ENCODE measurements at regions not wholly inside any gene's neighbourhood (a gene's known extent, or its start where the extent isn't known, plus 50 kb on each side); places are given as distances from the start of the nearest gene placed in this dataset.

DNA sequence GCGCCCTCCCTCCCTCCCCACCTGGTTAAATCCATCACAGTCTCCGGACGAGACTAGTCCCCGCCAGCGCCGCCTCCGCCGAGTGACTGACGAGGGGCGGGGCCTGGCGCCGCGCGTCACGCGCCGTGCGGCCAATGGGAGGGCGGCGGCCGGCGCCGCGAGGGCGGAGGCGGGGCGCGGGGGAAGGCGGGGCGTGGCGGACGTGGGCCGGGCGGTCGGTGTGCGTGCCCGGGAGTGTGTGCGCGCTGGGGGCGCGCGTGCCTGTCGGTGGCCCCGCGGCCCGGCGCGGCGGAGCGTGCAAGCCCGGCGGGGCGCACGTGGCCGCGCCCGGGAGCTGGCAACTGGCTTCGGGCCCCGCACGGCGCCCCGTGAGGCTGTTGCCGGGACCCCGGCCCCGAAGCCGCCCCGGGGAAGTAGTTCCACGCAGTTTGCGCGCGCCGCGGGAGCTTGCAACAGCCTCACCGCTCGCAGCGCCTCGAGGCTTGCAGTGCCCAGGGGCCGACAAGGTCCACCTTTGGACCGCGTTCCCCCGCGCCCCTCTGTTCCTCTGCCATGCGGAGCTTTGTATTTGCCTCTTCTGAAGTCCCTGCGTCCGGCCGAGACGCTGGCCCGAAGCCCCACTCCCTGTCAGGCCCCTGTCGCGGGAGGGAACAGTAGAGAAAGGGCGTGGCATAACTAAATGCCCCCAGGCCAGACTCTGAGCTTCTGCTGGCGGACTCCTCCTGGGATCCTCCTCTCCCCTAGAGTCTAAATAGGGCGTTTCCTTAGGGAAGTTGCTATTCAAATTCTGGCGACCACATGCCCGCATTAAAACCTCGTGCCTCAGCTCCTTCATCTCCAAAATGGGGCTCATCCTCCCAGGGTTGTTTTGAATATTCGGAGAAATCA, 400.9 kb downstream of the SHQ1 start:
- H3K4me1 ChIP-seq (ENCODE audit: control insufficient read depth, insufficient read depth, low read length): peaks cover 22% of the 10 kb centered on the region
- H3K4me3 ChIP-seq (ENCODE audit: low read depth, low read length): peak overlapping the region; percentile 97; the same call in 1 of the 2 replicates
- no peaks in the 10 kb centered on the region for H3K36me3 ChIP-seq (ENCODE audit: control insufficient read depth, insufficient read depth, low read length)
- peaks cover 15% of the 10 kb centered on the region for H3K27me3 ChIP-seq (ENCODE audit: control insufficient read depth, insufficient read depth, low read length)
- H3K27ac ChIP-seq (ENCODE audit: low read depth, low read length): peak overlapping the region; percentile 86
- H3K9ac ChIP-seq (ENCODE audit: low read depth, low read length): peak overlapping the region; percentile 53; the same call in 1 of the 2 replicates
- H3K9me3 ChIP-seq (ENCODE audit: control insufficient read depth, insufficient read depth, low read length): no peaks in the 10 kb centered on the region

DNA sequence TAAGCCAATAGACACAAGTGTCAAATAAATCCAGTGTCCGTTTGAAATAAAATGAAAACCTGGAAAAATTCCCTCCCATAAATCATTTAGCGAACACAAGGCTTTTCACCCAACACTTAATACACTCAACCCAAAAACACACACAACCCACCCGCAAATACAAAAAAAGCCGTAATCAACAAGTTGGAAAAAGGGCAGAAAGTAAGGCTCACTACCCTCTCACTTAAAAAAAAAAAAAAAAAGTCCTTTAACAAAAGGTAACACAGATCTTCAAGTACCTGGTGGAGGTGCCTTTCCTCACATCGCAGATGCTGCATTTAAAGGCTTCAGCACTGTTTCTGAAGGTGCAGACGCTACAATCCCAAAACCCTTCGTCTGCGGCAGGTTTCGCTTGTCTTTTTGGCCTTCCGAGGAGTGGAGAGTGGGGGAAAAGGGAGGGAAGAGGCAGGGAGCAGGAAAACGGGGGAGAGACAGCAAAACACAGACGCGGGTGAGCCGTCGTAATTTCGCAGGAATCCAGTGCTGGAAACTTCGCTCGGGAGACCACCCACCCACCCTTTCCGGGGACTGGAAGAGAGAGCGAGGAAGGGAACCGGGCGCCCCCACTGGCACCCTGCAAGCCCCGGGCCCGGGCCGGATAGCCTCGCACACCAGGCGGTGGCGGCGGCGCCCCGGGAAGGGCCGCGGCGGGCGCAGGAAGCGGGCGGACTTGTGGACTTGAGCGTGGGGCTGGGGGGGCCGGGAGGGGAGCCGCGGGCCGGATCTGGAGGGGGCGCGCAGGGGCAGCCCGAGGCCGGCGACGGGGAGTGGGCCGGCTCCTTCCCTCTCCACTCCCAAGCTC, 401.8 kb downstream of the SHQ1 start, which contains the start of gene RYBP:
TSS of gene RYBP (minus strand) at position 404 of the 841 bp plus-strand sequence.
- peak within 1 kb of the TSS; percentile 97 for H3K4me3 ChIP-seq (ENCODE audit: low read depth, low read length)
- peak within 1 kb of the TSS; percentile 86 for H3K27ac ChIP-seq (ENCODE audit: low read depth, low read length)
- H3K4me1 ChIP-seq (ENCODE audit: control insufficient read depth, insufficient read depth, low read length): peaks cover 25% of the 10 kb centered on the region
- peak within 1 kb of the TSS; percentile 87 for H3K9ac ChIP-seq (ENCODE audit: low read depth, low read length)
- peaks cover 15% of the 10 kb centered on the region for H3K27me3 ChIP-seq (ENCODE audit: control insufficient read depth, insufficient read depth, low read length)
- no peaks in the 10 kb centered on the region for H3K9me3 ChIP-seq (ENCODE audit: control insufficient read depth, insufficient read depth, low read length)
- H3K36me3 ChIP-seq (ENCODE audit: control insufficient read depth, insufficient read depth, low read length): no peaks in the 10 kb centered on the region

DNA sequence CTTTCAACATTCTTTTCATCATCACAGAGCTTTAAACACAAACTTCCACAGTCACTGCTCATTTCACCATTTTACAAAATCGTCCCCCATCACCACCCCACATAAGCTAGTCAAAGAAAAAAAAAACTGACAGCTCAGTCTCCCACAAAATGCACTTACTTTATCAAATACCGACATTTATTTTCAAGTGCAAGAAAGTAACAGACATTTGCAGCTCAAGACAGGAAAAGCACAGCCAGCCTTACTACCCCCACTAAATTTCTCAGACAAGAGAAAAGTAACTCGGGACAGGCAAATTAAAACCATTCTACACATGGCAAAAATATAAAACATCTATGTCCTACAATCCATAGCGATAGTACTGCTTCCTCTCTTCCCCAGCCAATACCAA, 402.4 kb downstream of the SHQ1 start:
- Histone ChIP-seq H3K27me3 (ENCODE audit: control insufficient read depth, insufficient read depth, low read length) (peaks cover 15% of the 10 kb centered on the region), H3K36me3 (ENCODE audit: control insufficient read depth, insufficient read depth, low read length) (no peaks in the 10 kb centered on the region; the same call in 1 of the 2 replicates), H3K9me3 (ENCODE audit: control insufficient read depth, insufficient read depth, low read length) (no peaks in the 10 kb centered on the region), H3K9ac (ENCODE audit: low read depth, low read length) (0 out of 2 replicates have a peak overlapping the region, but pooled peaks have one; percentile 87), H3K4me3 (ENCODE audit: low read depth, low read length) (peak overlapping the region; percentile 97), H3K4me1 (ENCODE audit: control insufficient read depth, insufficient read depth, low read length) (peaks cover 25% of the 10 kb centered on the region), H3K27ac (ENCODE audit: low read depth, low read length) (no peak overlapping the region)

DNA sequence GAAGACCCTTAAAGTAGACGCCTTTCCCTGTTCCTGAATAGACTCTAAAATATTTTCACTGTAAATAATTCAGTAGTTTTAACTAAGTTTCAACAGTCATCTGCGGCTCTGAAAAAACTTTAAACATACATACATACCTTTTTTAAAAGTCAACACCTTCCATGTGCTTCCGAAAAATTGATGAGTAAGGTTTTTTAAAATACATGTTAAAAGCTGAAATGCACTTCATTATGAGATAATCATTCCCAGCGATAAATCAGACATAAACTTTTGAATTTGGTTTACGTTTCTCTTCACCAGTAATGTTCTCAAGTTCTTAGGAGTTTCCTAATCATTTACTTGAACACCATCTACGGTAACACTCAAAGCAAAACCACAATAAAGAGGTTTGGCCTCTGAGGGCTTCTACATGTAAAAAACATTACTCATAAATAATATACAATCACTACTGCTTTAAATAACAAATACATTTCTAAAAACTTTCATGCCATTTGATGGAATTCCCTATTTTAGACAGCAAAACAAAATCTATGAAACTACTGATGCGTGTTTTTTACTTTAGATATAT, 403.5 kb downstream of the SHQ1 start:
- Histone ChIP-seq H3K36me3 (ENCODE audit: control insufficient read depth, insufficient read depth, low read length) (peaks cover 7% of the 10 kb centered on the region), H3K27me3 (ENCODE audit: control insufficient read depth, insufficient read depth, low read length) (peaks cover 15% of the 10 kb centered on the region), H3K4me1 (ENCODE audit: control insufficient read depth, insufficient read depth, low read length) (peaks cover 25% of the 10 kb centered on the region), H3K4me3 (ENCODE audit: low read depth, low read length) (peak overlapping the region; percentile 97), H3K9me3 (ENCODE audit: control insufficient read depth, insufficient read depth, low read length) (no peaks in the 10 kb centered on the region), H3K27ac (ENCODE audit: low read depth, low read length) (no peak overlapping the region), H3K9ac (ENCODE audit: low read depth, low read length) (no peak overlapping the region)

DNA sequence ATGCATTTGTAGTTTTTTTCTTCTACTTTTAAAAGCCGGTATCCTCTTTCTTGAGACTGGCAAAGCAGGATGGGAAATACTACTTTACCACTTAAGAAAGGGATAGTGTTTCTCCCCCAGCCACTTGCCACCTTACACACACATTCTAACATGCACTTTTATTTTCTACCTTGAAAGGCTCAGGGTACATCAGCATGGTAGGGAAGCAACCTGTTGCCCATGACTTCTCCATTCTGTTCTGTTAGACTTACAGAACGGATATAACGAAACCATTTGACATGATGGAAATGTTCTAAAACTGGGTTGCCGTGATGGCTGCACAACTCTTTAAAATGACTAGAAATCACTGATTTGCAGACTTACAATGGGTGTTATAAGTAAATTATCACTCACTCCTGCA, 405.5 kb downstream of the SHQ1 start:
- Histone ChIP-seq H3K9me3 (ENCODE audit: control insufficient read depth, insufficient read depth, low read length) (no peaks in the 10 kb centered on the region), H3K4me1 (ENCODE audit: control insufficient read depth, insufficient read depth, low read length) (peaks cover 29% of the 10 kb centered on the region), H3K4me3 (ENCODE audit: low read depth, low read length) (no peak overlapping the region), H3K36me3 (ENCODE audit: control insufficient read depth, insufficient read depth, low read length) (peaks cover 21% of the 10 kb centered on the region), H3K27ac (ENCODE audit: low read depth, low read length) (no peak overlapping the region), H3K27me3 (ENCODE audit: control insufficient read depth, insufficient read depth, low read length) (peaks cover 2% of the 10 kb centered on the region; the same call in 1 of the 2 replicates), H3K9ac (ENCODE audit: low read depth, low read length) (no peak overlapping the region)

DNA sequence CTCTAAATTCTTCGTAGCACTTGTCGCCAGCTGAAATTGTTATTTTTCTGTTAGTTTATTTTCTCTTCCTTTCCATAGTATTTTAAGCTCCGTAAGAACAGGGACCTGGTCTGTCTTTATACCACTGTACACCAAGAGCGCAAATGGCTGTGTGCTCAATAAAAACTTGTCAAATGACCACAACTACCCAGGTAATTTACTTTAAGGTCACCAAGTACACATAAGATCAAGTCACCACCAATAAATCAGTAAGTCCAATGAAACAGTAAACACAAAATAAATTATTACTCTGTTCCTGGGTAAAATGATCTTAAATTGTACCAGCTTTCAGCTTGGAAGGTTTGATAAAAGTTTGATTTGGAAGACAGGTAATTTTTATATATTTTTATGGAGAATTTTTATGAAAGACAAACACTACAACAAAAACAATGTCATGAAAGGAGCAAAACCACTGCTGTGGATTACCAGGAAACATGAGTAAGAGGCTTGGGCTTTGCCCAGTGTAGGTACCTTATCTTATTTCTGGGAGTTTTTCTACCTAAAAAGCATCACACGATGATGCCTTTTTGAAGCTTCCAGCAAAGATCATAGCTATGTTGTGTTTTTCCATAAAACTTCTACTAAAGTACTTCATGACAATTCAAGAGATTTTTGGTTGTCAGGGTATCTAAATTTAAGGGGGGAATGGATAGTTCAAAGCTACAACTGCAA, 406.8 kb downstream of the SHQ1 start:
- peaks cover 29% of the 10 kb centered on the region for H3K4me1 ChIP-seq (ENCODE audit: control insufficient read depth, insufficient read depth, low read length)
- H3K27ac ChIP-seq (ENCODE audit: low read depth, low read length): no peak overlapping the region
- H3K9ac ChIP-seq (ENCODE audit: low read depth, low read length): no peak overlapping the region
- H3K27me3 ChIP-seq (ENCODE audit: control insufficient read depth, insufficient read depth, low read length): no peaks in the 10 kb centered on the region
- no peaks in the 10 kb centered on the region for H3K9me3 ChIP-seq (ENCODE audit: control insufficient read depth, insufficient read depth, low read length)
- H3K4me3 ChIP-seq (ENCODE audit: low read depth, low read length): no peak overlapping the region
- peaks cover 21% of the 10 kb centered on the region for H3K36me3 ChIP-seq (ENCODE audit: control insufficient read depth, insufficient read depth, low read length)

DNA sequence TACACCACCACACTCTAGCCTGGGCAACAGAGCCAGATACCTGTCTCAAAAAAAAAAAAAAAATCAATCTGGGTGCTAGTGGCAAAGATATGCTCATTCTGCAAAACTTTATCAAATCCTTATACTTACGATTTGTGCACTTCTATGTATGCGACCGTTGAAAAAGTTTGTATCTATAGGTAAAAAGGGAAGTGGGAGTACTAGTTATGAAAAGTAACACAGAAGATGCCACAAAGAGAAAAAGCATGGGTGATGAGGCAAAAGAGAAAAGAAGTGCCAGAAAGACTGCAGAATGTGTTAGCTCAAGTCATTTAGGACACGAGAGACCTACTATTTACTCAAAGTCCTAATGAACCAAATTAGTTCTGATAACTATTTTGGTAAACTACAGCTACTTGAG, 407.8 kb downstream of the SHQ1 start:
- Histone ChIP-seq H3K27ac (ENCODE audit: low read depth, low read length) (no peak overlapping the region), H3K36me3 (ENCODE audit: control insufficient read depth, insufficient read depth, low read length) (peaks cover 21% of the 10 kb centered on the region), H3K4me1 (ENCODE audit: control insufficient read depth, insufficient read depth, low read length) (peaks cover 29% of the 10 kb centered on the region), H3K27me3 (ENCODE audit: control insufficient read depth, insufficient read depth, low read length) (no peaks in the 10 kb centered on the region), H3K4me3 (ENCODE audit: low read depth, low read length) (no peak overlapping the region), H3K9ac (ENCODE audit: low read depth, low read length) (no peak overlapping the region), H3K9me3 (ENCODE audit: control insufficient read depth, insufficient read depth, low read length) (no peaks in the 10 kb centered on the region)

DNA sequence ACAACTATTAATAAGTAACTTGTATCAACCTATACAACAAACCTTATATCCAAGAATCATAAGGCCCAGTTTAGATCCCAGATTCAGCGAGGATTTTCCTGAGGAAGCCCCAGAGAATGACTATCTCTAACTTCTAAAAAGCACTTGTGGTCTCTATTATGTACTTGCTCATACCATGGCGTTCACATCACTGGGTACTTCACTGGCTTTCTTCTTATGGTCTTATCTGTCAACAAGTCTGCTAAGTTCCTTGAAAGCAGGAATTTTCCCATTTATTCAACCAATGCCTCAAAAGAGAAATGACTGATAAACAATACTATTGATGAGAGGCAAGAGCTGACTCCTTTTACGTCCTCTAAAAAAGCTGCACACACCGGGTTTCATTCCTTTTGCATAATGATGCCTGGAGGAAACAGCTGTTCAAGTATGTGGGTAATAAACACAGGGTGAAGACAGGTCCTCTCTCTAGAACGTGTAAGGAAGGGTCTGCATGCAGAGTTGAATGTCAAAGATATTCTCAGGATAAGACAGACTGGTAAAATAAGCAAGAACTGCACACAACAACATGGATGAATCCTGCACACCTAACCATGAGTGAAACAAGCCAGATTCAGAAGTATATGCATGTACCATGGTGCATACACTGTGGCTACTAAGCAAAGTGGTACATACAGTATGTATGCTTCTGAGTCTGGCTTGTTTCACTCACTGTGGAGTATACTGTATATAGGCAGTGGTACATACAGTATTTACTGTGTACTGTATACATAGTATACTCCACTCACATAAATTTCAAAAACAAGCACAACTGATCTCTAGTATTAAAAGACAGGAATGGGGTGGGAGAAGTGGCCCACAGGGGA, 408.7 kb downstream of the SHQ1 start:
- Histone ChIP-seq H3K9me3 (ENCODE audit: control insufficient read depth, insufficient read depth, low read length) (no peaks in the 10 kb centered on the region), H3K9ac (ENCODE audit: low read depth, low read length) (no peak overlapping the region), H3K27ac (ENCODE audit: low read depth, low read length) (no peak overlapping the region), H3K4me3 (ENCODE audit: low read depth, low read length) (no peak overlapping the region), H3K36me3 (ENCODE audit: control insufficient read depth, insufficient read depth, low read length) (peaks cover 21% of the 10 kb centered on the region), H3K4me1 (ENCODE audit: control insufficient read depth, insufficient read depth, low read length) (peaks cover 25% of the 10 kb centered on the region), H3K27me3 (ENCODE audit: control insufficient read depth, insufficient read depth, low read length) (no peaks in the 10 kb centered on the region)

DNA sequence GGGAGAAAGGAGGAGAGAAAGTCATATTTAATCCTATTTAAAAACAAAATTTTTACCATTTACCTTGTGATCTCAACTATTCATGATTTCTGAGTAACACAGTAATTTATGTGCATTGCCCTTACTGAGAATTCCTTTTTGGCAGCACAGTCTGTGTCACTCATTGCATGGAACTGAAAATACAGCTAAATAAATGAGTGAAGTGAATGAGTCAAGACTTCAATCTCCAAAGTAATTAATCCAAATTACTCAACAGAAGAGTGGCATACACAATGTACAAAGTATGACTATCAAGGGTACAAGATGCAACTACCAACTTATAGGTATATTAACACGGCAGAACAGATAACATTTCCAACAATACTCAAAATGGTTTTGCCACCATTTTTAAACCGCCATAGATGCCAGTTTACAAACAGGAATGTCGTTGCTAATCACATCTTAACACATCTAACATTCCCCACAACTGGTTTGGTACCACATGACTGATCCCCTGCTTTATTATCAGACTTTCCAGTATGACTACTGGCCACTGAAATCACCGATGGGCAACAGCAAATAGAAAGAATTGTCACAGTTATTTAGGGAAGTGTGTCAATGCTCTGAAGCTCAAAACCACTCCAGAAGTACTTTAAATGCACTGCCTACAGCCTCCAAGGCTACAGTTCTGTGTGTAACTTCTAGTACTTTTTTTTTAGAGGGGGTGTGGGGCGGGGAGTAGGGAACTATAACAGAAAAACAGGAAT, 410.4 kb downstream of the SHQ1 start:
- no peaks in the 10 kb centered on the region for H3K27me3 ChIP-seq (ENCODE audit: control insufficient read depth, insufficient read depth, low read length)
- peaks cover 21% of the 10 kb centered on the region for H3K36me3 ChIP-seq (ENCODE audit: control insufficient read depth, insufficient read depth, low read length)
- peaks cover 15% of the 10 kb centered on the region for H3K4me1 ChIP-seq (ENCODE audit: control insufficient read depth, insufficient read depth, low read length)
- no peaks in the 10 kb centered on the region for H3K9me3 ChIP-seq (ENCODE audit: control insufficient read depth, insufficient read depth, low read length)
- H3K9ac ChIP-seq (ENCODE audit: low read depth, low read length): no peak overlapping the region
- no peak overlapping the region for H3K27ac ChIP-seq (ENCODE audit: low read depth, low read length)
- no peak overlapping the region for H3K4me3 ChIP-seq (ENCODE audit: low read depth, low read length)

Measured in HUES48 (cell line).